Upper lobe of left lung (tissue), 6 donors: ENCODE measurements at regions not wholly inside any gene's neighbourhood (a gene's known extent, or its start where the extent isn't known, plus 50 kb on each side); places are given as distances from the start of the nearest gene placed in this dataset.

Source experiments
- ATAC-seq, 2 donors: fragments of 200-7000 bp; cut with Tn5 transposase; one replicate each; pipeline ENCODE4 v1.9.1; 2022; ENCODE audit warnings: mild to moderate bottlenecking in 2 of 2, moderate library complexity in 2 of 2; ENCODE audit not compliant: low FRiP score in 2 of 2
- DNase-seq, 2 donors: peaks; one replicate each; pipeline ENCODE4 v3.0.0-alpha.2; 2019 to 2020
- H3K27ac ChIP-seq, 4 donors: fragments of 200-600 bp; sonication (generic); one replicate each; pipeline ENCODE4 v1.5.1; 2016 to 2019
- H3K27me3 ChIP-seq, 4 donors: fragments of 200-600 bp; sonication (generic); one replicate each; pipeline ENCODE4 v1.5.1; 2017 to 2019
- H3K36me3 ChIP-seq, 4 donors: fragments of 200-600 bp; sonication (generic); one replicate each; pipeline ENCODE4 v1.5.1; 2016 to 2019
- H3K4me1 ChIP-seq, 4 donors: fragments of 200-600 bp; sonication (generic); one replicate each; pipeline ENCODE4 v1.5.1; 2018 to 2019
- H3K4me3 ChIP-seq, 4 donors: fragments of 200-600 bp; sonication (generic); one replicate each; pipeline ENCODE4 v1.5.1; 2017 to 2019; ENCODE audit warnings: mild to moderate bottlenecking in 2 of 4, moderate library complexity in 1 of 4
- H3K9me3 ChIP-seq, 4 donors: fragments of 200-600 bp; sonication (generic); one replicate each; pipeline ENCODE4 v1.5.1; 2018 to 2019
- CTCF ChIP-seq, 6 experiments: fragments of 450-650 bp in 4 of 6; fragments of 200-600 bp in 2 of 6; sonication (generic) in 2 of 6; IDR thresholded peaks; one replicate each; pipeline ENCODE4 v1.5.1; 2016 to 2019; ENCODE audit warnings: antibody characterized with exemption in 6 of 6
- EP300 ChIP-seq, 4 donors: sonication (generic); formaldehyde crosslinking; IDR thresholded peaks; one replicate each; pipeline ENCODE4 v1.5.1; 2017; ENCODE audit warnings: antibody characterized with exemption in 4 of 4, control low read depth in 2 of 4
- POLR2A ChIP-seq, 4 donors: fragments of 450-650 bp; IDR thresholded peaks; one replicate each; pipeline ENCODE4 v1.5.1; 2016 to 2017; ENCODE audit warnings: antibody characterized with exemption in 4 of 4, mild to moderate bottlenecking in 2 of 4
- POLR2AphosphoS5 ChIP-seq, 2 donors: sonication (generic); formaldehyde crosslinking; IDR thresholded peaks; one replicate each; pipeline ENCODE4 v1.5.1; 2017; ENCODE audit warnings: antibody characterized with exemption in 2 of 2
- WGBS, 2 donors: methylation state at CpG; one replicate each; pipeline ENCODE4 v1.1.5; 2017 to 2018; 5-methylcytosine and 5-hydroxymethylcytosine counted together
- donor health status: DM: no; HTN: no; CAD: no; lungs with moderate emphysema.
- donor health status: DM: no; HTN: yes; CAD: no; lungs with severe emphysema.

GRCh38 chr15:93362203-93362602 is 273.2 kb upstream of the RGMA start:
- no peak for TF ChIP-seq POLR2A (IDR thresholded peaks at IDR 0.05)
- TF ChIP-seq POLR2AphosphoS5 (IDR thresholded peaks at IDR 0.05) = no peak
- no peaks in the 10 kb centered on the region for H3K9me3 ChIP-seq
- 19 to 50% methylated on average over 1 to 3 of the region's 3 CpGs for WGBS, 2 donors
- H3K4me1 ChIP-seq = no peaks in the 10 kb centered on the region
- no peaks in the 10 kb centered on the region for H3K27me3 ChIP-seq
- no peak overlapping the region for H3K4me3 ChIP-seq
- H3K36me3 ChIP-seq = no peaks in the 10 kb centered on the region
- DNase-seq (no peak), ATAC-seq (no peak)
- no peak overlapping the region for H3K27ac ChIP-seq

GRCh38 chr15:93361703-93362102 is 272.7 kb upstream of the RGMA start:
- no peak for TF ChIP-seq POLR2AphosphoS5 (IDR thresholded peaks at IDR 0.05)
- TF ChIP-seq CTCF (IDR thresholded peaks at IDR 0.05) = no peak
- no peak for TF ChIP-seq POLR2A (IDR thresholded peaks at IDR 0.05)
- no peak for TF ChIP-seq EP300 (IDR thresholded peaks at IDR 0.05)
- Histone ChIP-seq H3K36me3 (no peaks in the 10 kb centered on the region), H3K9me3 (no peaks in the 10 kb centered on the region), H3K27ac (no peak overlapping the region), H3K4me1 (no peaks in the 10 kb centered on the region), H3K4me3 (no peak overlapping the region), H3K27me3 (no peaks in the 10 kb centered on the region)
- ATAC-seq = no peak
- DNase-seq = no peak
- 59 to 70% methylated on average over 5 of the region's 5 CpGs for WGBS, 2 donors

- TF ChIP-seq EP300 (IDR thresholded peaks at IDR 0.05) (no peak), POLR2A (IDR thresholded peaks at IDR 0.05) (no peak), POLR2AphosphoS5 (IDR thresholded peaks at IDR 0.05) (no peak), CTCF (IDR thresholded peaks at IDR 0.05) (no peak)
- H3K9me3 ChIP-seq = no peaks in the 10 kb centered on the region
- no peak overlapping the region for H3K27ac ChIP-seq
- 91% methylated on average over 2 of the region's 2 CpGs for WGBS, 2 donors
- ATAC-seq (no peak), DNase-seq (no peak)
- H3K36me3 ChIP-seq = no peaks in the 10 kb centered on the region
- H3K4me1 ChIP-seq = no peaks in the 10 kb centered on the region
- H3K4me3 ChIP-seq = no peak overlapping the region
- no peaks in the 10 kb centered on the region for H3K27me3 ChIP-seq
Observed at GRCh38 chr15:93360976-93361375, 272.0 kb upstream of the RGMA start.

- DNase-seq = no peak
- H3K4me3 ChIP-seq = no peak overlapping the region
- TF ChIP-seq CTCF (IDR thresholded peaks at IDR 0.05) = no peak
- ATAC-seq = no peak
- H3K27me3 ChIP-seq = no peaks in the 10 kb centered on the region
- no peaks in the 10 kb centered on the region for H3K9me3 ChIP-seq
- 73 to 82% methylated on average over 7 of the region's 7 CpGs for WGBS, 2 donors
- no peak overlapping the region for H3K27ac ChIP-seq
- no peaks in the 10 kb centered on the region for H3K4me1 ChIP-seq
- no peaks in the 10 kb centered on the region for H3K36me3 ChIP-seq
Observed at GRCh38 chr15:93360318-93360717, 271.3 kb upstream of the RGMA start.

- H3K27ac ChIP-seq = no peak overlapping the region
- no peak overlapping the region for H3K4me3 ChIP-seq
- ATAC-seq = no peak
- H3K36me3 ChIP-seq = no peaks in the 10 kb centered on the region
- 83 to 90% methylated on average over 15 of the region's 15 CpGs for WGBS, 2 donors
- H3K27me3 ChIP-seq = no peaks in the 10 kb centered on the region
- H3K9me3 ChIP-seq = no peaks in the 10 kb centered on the region
- H3K4me1 ChIP-seq = no peaks in the 10 kb centered on the region
- TF ChIP-seq POLR2A (IDR thresholded peaks at IDR 0.05) (no peak), EP300 (IDR thresholded peaks at IDR 0.05) (no peak), CTCF (IDR thresholded peaks at IDR 0.05) (no peak), POLR2AphosphoS5 (IDR thresholded peaks at IDR 0.05) (no peak)
- DNase-seq = no peak
Observed at GRCh38 chr15:93359425-93360131, 270.6 kb upstream of the RGMA start.
